ENCODE measurements at regions not wholly inside any gene's neighbourhood (a gene's known extent, or its start where the extent isn't known, plus 50 kb on each side); places are given as distances from the start of the nearest gene placed in this dataset.
"Not testable (repeated sequence)": the region's sequence is repeated elsewhere in the genome, so short reads cannot be mapped to it uniquely, and the experiment has no call there.

GRCh38 chr3:137641879-137642704 lies 122.0 kb upstream of the SOX14 start:
- no peak for DNase-seq

GRCh38 chr3:137642831-137643230 lies 121.3 kb upstream of the SOX14 start:
- no peak for DNase-seq

GRCh38 chr3:137647179-137647578 lies 116.9 kb upstream of the SOX14 start:
- no peak for DNase-seq

GRCh38 chr3:137669519-137670060 lies 94.5 kb upstream of the SOX14 start:
- no peak for DNase-seq

- no peak for DNase-seq
Observed at GRCh38 chr3:137687181-137687879, 76.8 kb upstream of the SOX14 start.

GRCh38 chr3:137692803-137693431 lies 71.2 kb upstream of the SOX14 start:
- no peak for DNase-seq

- no peak for DNase-seq
Observed at GRCh38 chr3:137693791-137694190, 70.3 kb upstream of the SOX14 start.

GRCh38 chr3:137694836-137695235 lies 69.3 kb upstream of the SOX14 start:
- no peak for DNase-seq

GRCh38 chr3:137695351-137695750 lies 68.8 kb upstream of the SOX14 start:
- no peak for DNase-seq

- DNase-seq: no peak
Observed at GRCh38 chr3:137709011-137709601, 55.0 kb upstream of the SOX14 start.

- DNase-seq: not testable (repeated sequence)
Observed at GRCh38 chr3:137713965-137714364, 50.1 kb upstream of the SOX14 start.
